ENCODE measurements at regions not wholly inside any gene's neighbourhood (a gene's known extent, or its start where the extent isn't known, plus 50 kb on each side); places are given as distances from the start of the nearest gene placed in this dataset.

DNA sequence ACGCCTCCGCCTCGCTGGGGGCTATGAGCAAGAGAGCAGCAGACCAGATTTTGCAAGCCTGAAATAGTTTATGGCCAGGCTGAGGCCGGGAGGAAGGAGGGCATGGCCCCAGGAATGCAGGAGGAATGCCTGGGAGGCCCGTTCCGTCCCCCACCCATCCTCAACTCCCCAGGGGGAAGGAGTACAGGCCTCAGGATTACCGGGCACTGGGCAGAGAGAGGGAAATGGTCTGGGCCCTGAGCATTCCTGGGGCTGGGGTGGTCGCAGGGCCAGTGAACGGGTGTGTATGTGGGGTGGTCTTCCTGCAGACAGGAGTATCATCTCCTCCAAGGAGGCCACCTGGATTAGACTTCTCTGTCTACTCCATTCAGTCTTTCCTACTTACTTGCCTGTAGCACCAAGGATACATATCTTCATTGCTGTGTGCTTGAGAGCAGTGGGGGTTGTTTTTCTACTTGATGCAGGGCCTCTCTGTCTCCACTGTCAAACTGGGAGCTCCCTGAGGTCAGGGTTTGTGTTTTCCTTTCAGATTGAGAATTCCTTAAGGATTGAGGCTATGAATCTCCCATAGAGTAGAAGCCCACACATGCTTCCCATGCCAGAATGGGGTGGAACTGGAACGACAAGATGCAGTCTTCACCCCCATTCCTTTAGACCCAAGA lies 81.3 kb downstream of the VEGFA start (continued):
- peak; percentile 14; the same call in 1 of the 2 replicates for TF ChIP-seq RARA (CRISPR knock-in tag; IDR thresholded peaks at IDR 0.05)
- TF ChIP-seq, protein P1, sequence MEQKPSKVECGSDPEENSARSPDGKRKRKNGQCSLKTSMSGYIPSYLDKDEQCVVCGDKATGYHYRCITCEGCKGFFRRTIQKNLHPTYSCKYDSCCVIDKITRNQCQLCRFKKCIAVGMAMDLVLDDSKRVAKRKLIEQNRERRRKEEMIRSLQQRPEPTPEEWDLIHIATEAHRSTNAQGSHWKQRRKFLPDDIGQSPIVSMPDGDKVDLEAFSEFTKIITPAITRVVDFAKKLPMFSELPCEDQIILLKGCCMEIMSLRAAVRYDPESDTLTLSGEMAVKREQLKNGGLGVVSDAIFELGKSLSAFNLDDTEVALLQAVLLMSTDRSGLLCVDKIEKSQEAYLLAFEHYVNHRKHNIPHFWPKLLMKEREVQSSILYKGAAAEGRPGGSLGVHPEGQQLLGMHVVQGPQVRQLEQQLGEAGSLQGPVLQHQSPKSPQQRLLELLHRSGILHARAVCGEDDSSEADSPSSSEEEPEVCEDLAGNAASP (CRISPR knock-in tag; IDR thresholded peaks at IDR 0.05; ENCODE audit: borderline replicate concordance), result 0 out of 2 replicates have a peak, but pooled peaks have one; percentile 26
- 0 out of 2 replicates have a peak, but pooled peaks have one; percentile 30 for TF ChIP-seq SNAPC4 (CRISPR knock-in tag; IDR thresholded peaks at IDR 0.05)
- TF ChIP-seq, protein P2, sequence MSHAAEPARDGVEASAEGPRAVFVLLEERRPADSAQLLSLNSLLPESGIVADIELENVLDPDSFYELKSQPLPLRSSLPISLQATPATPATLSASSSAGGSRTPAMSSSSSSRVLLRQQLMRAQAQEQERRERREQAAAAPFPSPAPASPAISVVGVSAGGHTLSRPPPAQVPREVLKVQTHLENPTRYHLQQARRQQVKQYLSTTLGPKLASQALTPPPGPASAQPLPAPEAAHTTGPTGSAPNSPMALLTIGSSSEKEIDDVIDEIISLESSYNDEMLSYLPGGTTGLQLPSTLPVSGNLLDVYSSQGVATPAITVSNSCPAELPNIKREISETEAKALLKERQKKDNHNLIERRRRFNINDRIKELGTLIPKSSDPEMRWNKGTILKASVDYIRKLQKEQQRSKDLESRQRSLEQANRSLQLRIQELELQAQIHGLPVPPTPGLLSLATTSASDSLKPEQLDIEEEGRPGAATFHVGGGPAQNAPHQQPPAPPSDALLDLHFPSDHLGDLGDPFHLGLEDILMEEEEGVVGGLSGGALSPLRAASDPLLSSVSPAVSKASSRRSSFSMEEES (CRISPR knock-in tag; IDR thresholded peaks at IDR 0.05), result peak; percentile 13; the same call in 1 of the 2 replicates
- peak; percentile 60 for TF ChIP-seq RXRA (CRISPR knock-in tag; IDR thresholded peaks at IDR 0.05)
- TF ChIP-seq ZFY (CRISPR knock-in tag; IDR thresholded peaks at IDR 0.05), result peak; percentile 44; the same call in 1 of the 2 replicates
- TF ChIP-seq, protein P3, sequence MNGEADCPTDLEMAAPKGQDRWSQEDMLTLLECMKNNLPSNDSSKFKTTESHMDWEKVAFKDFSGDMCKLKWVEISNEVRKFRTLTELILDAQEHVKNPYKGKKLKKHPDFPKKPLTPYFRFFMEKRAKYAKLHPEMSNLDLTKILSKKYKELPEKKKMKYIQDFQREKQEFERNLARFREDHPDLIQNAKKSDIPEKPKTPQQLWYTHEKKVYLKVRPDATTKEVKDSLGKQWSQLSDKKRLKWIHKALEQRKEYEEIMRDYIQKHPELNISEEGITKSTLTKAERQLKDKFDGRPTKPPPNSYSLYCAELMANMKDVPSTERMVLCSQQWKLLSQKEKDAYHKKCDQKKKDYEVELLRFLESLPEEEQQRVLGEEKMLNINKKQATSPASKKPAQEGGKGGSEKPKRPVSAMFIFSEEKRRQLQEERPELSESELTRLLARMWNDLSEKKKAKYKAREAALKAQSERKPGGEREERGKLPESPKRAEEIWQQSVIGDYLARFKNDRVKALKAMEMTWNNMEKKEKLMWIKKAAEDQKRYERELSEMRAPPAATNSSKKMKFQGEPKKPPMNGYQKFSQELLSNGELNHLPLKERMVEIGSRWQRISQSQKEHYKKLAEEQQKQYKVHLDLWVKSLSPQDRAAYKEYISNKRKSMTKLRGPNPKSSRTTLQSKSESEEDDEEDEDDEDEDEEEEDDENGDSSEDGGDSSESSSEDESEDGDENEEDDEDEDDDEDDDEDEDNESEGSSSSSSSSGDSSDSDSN (CRISPR knock-in tag; IDR thresholded peaks at IDR 0.05), result peak; percentile 56
- TF ChIP-seq CTCF (CRISPR knock-in tag; IDR thresholded peaks at IDR 0.05), result peak; percentile 13; the same call in 1 of the 2 replicates
- no peak for TF ChIP-seq ZNF253 (CRISPR knock-in tag; IDR thresholded peaks at IDR 0.05; ENCODE audit: borderline replicate concordance)
- TF ChIP-seq KDM6A (CRISPR knock-in tag; IDR thresholded peaks at IDR 0.05; ENCODE audit: low read depth), result no peak
- TF ChIP-seq, protein P4, sequence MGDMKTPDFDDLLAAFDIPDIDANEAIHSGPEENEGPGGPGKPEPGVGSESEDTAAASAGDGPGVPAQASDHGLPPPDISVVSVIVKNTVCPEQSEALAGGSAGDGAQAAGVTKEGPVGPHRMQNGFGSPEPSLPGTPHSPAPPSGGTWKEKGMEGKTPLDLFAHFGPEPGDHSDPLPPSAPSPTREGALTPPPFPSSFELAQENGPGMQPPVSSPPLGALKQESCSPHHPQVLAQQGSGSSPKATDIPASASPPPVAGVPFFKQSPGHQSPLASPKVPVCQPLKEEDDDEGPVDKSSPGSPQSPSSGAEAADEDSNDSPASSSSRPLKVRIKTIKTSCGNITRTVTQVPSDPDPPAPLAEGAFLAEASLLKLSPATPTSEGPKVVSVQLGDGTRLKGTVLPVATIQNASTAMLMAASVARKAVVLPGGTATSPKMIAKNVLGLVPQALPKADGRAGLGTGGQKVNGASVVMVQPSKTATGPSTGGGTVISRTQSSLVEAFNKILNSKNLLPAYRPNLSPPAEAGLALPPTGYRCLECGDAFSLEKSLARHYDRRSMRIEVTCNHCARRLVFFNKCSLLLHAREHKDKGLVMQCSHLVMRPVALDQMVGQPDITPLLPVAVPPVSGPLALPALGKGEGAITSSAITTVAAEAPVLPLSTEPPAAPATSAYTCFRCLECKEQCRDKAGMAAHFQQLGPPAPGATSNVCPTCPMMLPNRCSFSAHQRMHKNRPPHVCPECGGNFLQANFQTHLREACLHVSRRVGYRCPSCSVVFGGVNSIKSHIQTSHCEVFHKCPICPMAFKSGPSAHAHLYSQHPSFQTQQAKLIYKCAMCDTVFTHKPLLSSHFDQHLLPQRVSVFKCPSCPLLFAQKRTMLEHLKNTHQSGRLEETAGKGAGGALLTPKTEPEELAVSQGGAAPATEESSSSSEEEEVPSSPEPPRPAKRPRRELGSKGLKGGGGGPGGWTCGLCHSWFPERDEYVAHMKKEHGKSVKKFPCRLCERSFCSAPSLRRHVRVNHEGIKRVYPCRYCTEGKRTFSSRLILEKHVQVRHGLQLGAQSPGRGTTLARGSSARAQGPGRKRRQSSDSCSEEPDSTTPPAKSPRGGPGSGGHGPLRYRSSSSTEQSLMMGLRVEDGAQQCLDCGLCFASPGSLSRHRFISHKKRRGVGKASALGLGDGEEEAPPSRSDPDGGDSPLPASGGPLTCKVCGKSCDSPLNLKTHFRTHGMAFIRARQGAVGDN (CRISPR knock-in tag; IDR thresholded peaks at IDR 0.05), result peak; percentile 44
